RWPE2 (cell line): ENCODE measurements at regions not wholly inside any gene's neighbourhood (a gene's known extent, or its start where the extent isn't known, plus 50 kb on each side); places are given as distances from the start of the nearest gene placed in this dataset.
A peak's percentile ranks its signal among the peaks of the same experiment; 100 is the strongest.

Experiments used
- ATAC-seq: fragments of 200-7000 bp; cut with Tn5 transposase; 3 replicates; pipeline ENCODE4 v1.9.1; 2021; ENCODE audit warnings: low read depth
- DNase-seq: peaks from one replicate; pipeline ENCODE4 v3.0.0-alpha.2; 2020; ENCODE audit warnings: low spot score
- H3K27ac ChIP-seq: fragments of 450-650 bp; 2 replicates; pipeline ENCODE4 v1.5.1; 2017; ENCODE audit warnings: mild to moderate bottlenecking; ENCODE audit not compliant: poor library complexity, severe bottlenecking
- H3K27me3 ChIP-seq: fragments of 250-450 bp; sonication (Bioruptor Pico); 2 replicates; pipeline ENCODE4 v1.5.1; 2021; ENCODE audit warnings: mild to moderate bottlenecking, moderate library complexity; ENCODE audit not compliant: insufficient read depth, poor library complexity, severe bottlenecking
- H3K36me3 ChIP-seq: fragments of 250-450 bp; sonication (Bioruptor Pico); 2 replicates; pipeline ENCODE4 v1.5.1; 2020; ENCODE audit warnings: low read depth, mild to moderate bottlenecking, moderate library complexity
- H3K4me1 ChIP-seq: fragments of 250-450 bp; sonication (Bioruptor Pico); 2 replicates; pipeline ENCODE4 v1.5.1; 2021; ENCODE audit warnings: mild to moderate bottlenecking, moderate library complexity; ENCODE audit not compliant: insufficient read depth, poor library complexity, severe bottlenecking
- H3K4me3 ChIP-seq: fragments of 250-450 bp; sonication (Bioruptor Pico); 2 replicates; pipeline ENCODE4 v1.5.1; 2021; ENCODE audit warnings: mild to moderate bottlenecking, moderate library complexity; ENCODE audit not compliant: severe bottlenecking
- H3K9me3 ChIP-seq: fragments of 250-450 bp; sonication (Bioruptor Pico); 2 replicates; pipeline ENCODE4 v1.5.1; 2021; ENCODE audit warnings: mild to moderate bottlenecking, moderate library complexity; ENCODE audit not compliant: severe bottlenecking
- TF ChIP-seq, protein P1 (sequence below): fragments of 450-650 bp; IDR thresholded peaks from one replicate; pipeline ENCODE4 v1.5.1; 2017; ENCODE audit warnings: mild to moderate bottlenecking, moderate library complexity; ENCODE audit not compliant: poor library complexity, severe bottlenecking

GRCh38 chr9:38141746-38142591 lies 72.9 kb upstream of the SHB start:
- Histone ChIP-seq H3K4me3 (no peak overlapping the region), H3K9me3 (no peaks in the 10 kb centered on the region), H3K27ac (no peak overlapping the region), H3K27me3 (no peaks in the 10 kb centered on the region), H3K4me1 (peaks cover 9% of the 10 kb centered on the region), H3K36me3 (no peaks in the 10 kb centered on the region)
- peak; percentile 77 for ATAC-seq
- DNase-seq, result no peak
- TF ChIP-seq, protein P1, sequence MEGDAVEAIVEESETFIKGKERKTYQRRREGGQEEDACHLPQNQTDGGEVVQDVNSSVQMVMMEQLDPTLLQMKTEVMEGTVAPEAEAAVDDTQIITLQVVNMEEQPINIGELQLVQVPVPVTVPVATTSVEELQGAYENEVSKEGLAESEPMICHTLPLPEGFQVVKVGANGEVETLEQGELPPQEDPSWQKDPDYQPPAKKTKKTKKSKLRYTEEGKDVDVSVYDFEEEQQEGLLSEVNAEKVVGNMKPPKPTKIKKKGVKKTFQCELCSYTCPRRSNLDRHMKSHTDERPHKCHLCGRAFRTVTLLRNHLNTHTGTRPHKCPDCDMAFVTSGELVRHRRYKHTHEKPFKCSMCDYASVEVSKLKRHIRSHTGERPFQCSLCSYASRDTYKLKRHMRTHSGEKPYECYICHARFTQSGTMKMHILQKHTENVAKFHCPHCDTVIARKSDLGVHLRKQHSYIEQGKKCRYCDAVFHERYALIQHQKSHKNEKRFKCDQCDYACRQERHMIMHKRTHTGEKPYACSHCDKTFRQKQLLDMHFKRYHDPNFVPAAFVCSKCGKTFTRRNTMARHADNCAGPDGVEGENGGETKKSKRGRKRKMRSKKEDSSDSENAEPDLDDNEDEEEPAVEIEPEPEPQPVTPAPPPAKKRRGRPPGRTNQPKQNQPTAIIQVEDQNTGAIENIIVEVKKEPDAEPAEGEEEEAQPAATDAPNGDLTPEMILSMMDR, result no peak

DNA sequence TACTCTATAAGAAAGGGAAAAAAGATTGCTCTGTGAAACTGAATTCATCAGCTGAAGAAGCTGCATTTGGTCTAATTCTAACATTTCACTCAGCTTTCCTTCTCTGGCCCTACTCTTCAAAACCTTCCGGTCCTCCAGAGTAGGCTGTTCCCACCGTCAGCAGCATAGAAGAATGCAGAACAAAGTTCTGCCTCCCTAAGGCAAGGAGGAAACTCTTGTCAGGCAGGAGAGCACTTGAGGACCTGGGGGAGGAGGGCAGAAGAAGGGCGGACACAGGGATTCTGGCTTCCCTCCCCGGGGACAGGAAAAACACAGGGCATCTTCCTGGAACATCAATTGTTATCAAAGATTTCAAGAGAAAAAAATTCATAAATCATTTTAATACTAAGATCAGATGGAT lies 69.2 kb upstream of the SHB start:
- Histone ChIP-seq H3K36me3 (no peaks in the 10 kb centered on the region), H3K4me1 (peaks cover 9% of the 10 kb centered on the region), H3K27me3 (no peaks in the 10 kb centered on the region), H3K4me3 (no peak overlapping the region), H3K9me3 (no peaks in the 10 kb centered on the region), H3K27ac (no peak overlapping the region)
- TF ChIP-seq, protein P1, result no peak
- DNase-seq (no peak), ATAC-seq (no peak)

DNA sequence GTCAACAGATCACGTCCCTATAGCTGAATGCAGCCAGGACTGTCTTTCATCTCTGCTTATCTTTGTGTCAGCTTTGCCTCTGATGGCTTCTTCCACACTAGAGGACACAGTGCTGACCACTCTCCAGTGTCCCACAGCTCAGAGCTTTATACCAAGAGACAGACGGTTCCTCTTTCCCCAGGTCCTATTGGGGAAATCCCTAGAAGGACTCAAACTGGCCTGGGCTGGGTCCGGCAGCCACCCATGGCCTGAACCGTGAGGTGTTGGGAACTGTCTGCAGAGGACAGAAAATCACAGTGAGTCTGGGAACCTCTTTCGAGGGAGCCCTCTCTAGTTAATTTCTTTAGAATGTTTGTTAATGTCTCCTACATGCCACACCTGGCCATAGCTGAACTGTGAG lies 68.3 kb upstream of the SHB start:
- H3K27me3 ChIP-seq, result no peaks in the 10 kb centered on the region
- H3K9me3 ChIP-seq, result no peaks in the 10 kb centered on the region
- no peak overlapping the region for H3K27ac ChIP-seq
- no peaks in the 10 kb centered on the region for H3K36me3 ChIP-seq
- no peak for DNase-seq
- no peak overlapping the region for H3K4me3 ChIP-seq
- H3K4me1 ChIP-seq, result peaks cover 9% of the 10 kb centered on the region
- no peak for ATAC-seq
- TF ChIP-seq, protein P1, result no peak

DNA sequence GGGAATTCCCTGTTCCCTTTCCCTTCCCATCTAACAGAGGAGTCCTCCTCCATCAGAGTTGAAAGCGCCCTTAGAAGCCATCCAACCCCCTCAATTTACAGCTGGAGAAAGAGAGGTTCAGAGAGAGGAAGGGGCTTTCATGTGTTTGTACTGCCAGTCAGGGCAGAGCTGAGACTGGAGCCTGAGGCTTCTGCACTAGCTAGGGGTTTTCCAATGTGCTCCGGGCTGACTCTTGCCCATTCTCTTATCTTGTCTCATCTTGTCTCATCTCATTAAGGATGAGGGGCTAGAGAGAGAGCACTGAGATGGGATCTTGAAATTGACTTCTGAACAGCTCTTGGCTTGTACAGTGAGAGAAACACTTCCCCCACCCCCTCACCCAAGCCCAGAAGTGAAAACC lies 67.4 kb upstream of the SHB start:
- Histone ChIP-seq H3K9me3 (no peaks in the 10 kb centered on the region), H3K36me3 (no peaks in the 10 kb centered on the region), H3K27me3 (no peaks in the 10 kb centered on the region), H3K27ac (no peak overlapping the region), H3K4me1 (peaks cover 2% of the 10 kb centered on the region), H3K4me3 (no peak overlapping the region)
- DNase-seq, result no peak
- ATAC-seq, result no peak
- TF ChIP-seq, protein P1, result no peak

- Histone ChIP-seq H3K4me1 (no peaks in the 10 kb centered on the region), H3K36me3 (no peaks in the 10 kb centered on the region), H3K27me3 (no peaks in the 10 kb centered on the region), H3K27ac (no peak overlapping the region), H3K9me3 (no peaks in the 10 kb centered on the region), H3K4me3 (no peak overlapping the region)
- DNase-seq (no peak), ATAC-seq (no peak)
- TF ChIP-seq, protein P1, result no peak
Measured at GRCh38 chr9:38134611-38135237, 65.7 kb upstream of the SHB start.
